Testis (tissue), 2 donors: ENCODE measurements at regions not wholly inside any gene's neighbourhood (a gene's known extent, or its start where the extent isn't known, plus 50 kb on each side); places are given as distances from the start of the nearest gene placed in this dataset.

Source experiments
- DNase-seq: peaks from one replicate; pipeline ENCODE4 v3.0.0-alpha.2; 2019
- H3K27ac ChIP-seq, 2 donors: fragments of 200-600 bp; sonication (generic); one replicate each; pipeline ENCODE4 v1.5.1; 2019
- H3K27me3 ChIP-seq: fragments of 200-600 bp; sonication (generic); one replicate; pipeline ENCODE4 v1.5.1; 2019
- H3K36me3 ChIP-seq: fragments of 200-600 bp; sonication (generic); one replicate; pipeline ENCODE4 v1.5.1; 2017; ENCODE audit warnings: low read depth; ENCODE audit errors: missing control alignments
- H3K4me1 ChIP-seq: fragments of 200-600 bp; sonication (generic); one replicate; pipeline ENCODE4 v1.5.1; 2019
- H3K4me3 ChIP-seq, 2 donors: fragments of 200-600 bp; sonication (generic); one replicate each; pipeline ENCODE4 v1.5.1; 2017 to 2019
- H3K9me3 ChIP-seq: fragments of 200-600 bp; sonication (generic); one replicate; pipeline ENCODE4 v1.5.1; 2017
- CTCF ChIP-seq, 3 experiments: fragments of 450-650 bp in 2 of 3; fragments of 200-600 bp in 1 of 3; sonication (generic) in 1 of 3; IDR thresholded peaks; one replicate each; pipeline ENCODE4 v1.5.1; 2016 to 2019; ENCODE audit warnings: antibody characterized with exemption in 3 of 3, mild to moderate bottlenecking in 2 of 3, moderate library complexity in 1 of 3
- POLR2A ChIP-seq: fragments of 450-650 bp; IDR thresholded peaks from one replicate; pipeline ENCODE4 v1.6.1; 2017; ENCODE audit warnings: antibody characterized with exemption, mild to moderate bottlenecking, moderate library complexity
- WGBS, 2 donors: methylation state at CpG; one replicate each; pipeline ENCODE4 v1.1.5; 2018; 5-methylcytosine and 5-hydroxymethylcytosine counted together
- intact Hi-C: fragments of 100-400 bp; cut with DNase I; formaldehyde crosslinking; loops from one replicate; pipeline ENCODE4 v1.15.1; 2023; ENCODE audit warnings: low total_unique reads

- H3K4me3 ChIP-seq: no peak overlapping the region
- H3K4me1 ChIP-seq: no peaks in the 10 kb centered on the region
- DNase-seq: no peak
- intact Hi-C loops: no loop called here
- no peaks in the 10 kb centered on the region for H3K9me3 ChIP-seq
- 87 to 91% methylated on average over 2 of the region's 2 CpGs for WGBS, 2 donors
- TF ChIP-seq CTCF (IDR thresholded peaks at IDR 0.05) (no peak), POLR2A (no peak)
- no peaks in the 10 kb centered on the region for H3K27me3 ChIP-seq
- no peaks in the 10 kb centered on the region for H3K36me3 ChIP-seq
- no peak overlapping the region for H3K27ac ChIP-seq
These were observed 1350.2 kb downstream of the ZPLD1 start for GRCh38 chr3:103785017-103785416.

DNA sequence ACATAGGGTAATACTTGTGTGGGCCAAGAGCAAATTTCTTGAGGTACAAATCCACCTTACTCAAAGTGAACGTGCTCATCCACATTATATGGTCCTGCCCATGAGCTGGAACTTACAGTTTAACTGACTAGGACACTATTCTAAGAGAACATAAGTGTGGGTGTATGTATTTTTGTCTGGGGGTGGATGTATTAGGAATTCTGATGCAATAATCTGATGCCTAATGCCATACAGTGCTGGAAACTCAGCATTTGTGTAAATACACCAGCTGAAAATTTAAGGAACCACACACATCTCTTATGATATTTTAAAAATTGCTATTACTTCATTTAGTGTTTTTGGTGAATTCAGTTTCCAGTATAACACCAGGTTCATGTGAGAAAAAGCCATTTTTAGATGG lies 1350.7 kb downstream of the ZPLD1 start:
- Histone ChIP-seq H3K4me1 (no peaks in the 10 kb centered on the region), H3K9me3 (no peaks in the 10 kb centered on the region), H3K27ac (no peak overlapping the region), H3K4me3 (no peak overlapping the region), H3K27me3 (no peaks in the 10 kb centered on the region), H3K36me3 (no peaks in the 10 kb centered on the region)
- 86 to 92% methylated on average over 1 of the region's 1 CpG for WGBS, 2 donors
- intact Hi-C loops: no loop called here
- TF ChIP-seq CTCF (IDR thresholded peaks at IDR 0.05) (no peak), POLR2A (no peak)
- DNase-seq: no peak

DNA sequence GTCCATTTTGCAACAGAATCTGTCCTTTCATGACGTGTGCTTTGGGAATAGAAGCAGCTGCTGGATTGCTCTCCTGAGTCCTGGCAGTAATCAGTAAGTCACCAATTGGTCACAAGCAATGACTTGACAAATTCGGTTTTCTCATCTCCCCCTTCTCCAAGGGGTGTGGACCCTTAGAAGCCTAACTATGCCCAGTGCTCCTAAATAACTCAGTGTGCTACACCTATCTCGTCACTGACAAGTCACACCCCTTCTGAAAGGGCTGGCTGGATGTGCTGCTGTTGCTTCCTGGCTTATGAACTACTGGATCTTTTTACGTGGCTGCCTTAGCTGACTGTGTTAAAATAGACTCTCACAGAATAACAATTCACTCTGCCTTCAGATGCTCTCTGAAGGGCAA lies 1351.5 kb downstream of the ZPLD1 start:
- DNase-seq: no peak
- H3K4me3 ChIP-seq: no peak overlapping the region
- TF ChIP-seq POLR2A (no peak), CTCF (IDR thresholded peaks at IDR 0.05) (no peak)
- H3K9me3 ChIP-seq: no peaks in the 10 kb centered on the region
- H3K36me3 ChIP-seq: no peaks in the 10 kb centered on the region
- no peaks in the 10 kb centered on the region for H3K4me1 ChIP-seq
- no peaks in the 10 kb centered on the region for H3K27me3 ChIP-seq
- 26 to 35% methylated on average over 4 of the region's 4 CpGs for WGBS, 2 donors
- intact Hi-C loops: no loop called here
- H3K27ac ChIP-seq: no peak overlapping the region

GRCh38 chr3:103787164-103787871 lies 1352.5 kb downstream of the ZPLD1 start:
- TF ChIP-seq POLR2A (no peak), CTCF (IDR thresholded peaks at IDR 0.05) (no peak)
- WGBS, 2 donors: 77 to 89% methylated on average over 3 of the region's 3 CpGs

DNA sequence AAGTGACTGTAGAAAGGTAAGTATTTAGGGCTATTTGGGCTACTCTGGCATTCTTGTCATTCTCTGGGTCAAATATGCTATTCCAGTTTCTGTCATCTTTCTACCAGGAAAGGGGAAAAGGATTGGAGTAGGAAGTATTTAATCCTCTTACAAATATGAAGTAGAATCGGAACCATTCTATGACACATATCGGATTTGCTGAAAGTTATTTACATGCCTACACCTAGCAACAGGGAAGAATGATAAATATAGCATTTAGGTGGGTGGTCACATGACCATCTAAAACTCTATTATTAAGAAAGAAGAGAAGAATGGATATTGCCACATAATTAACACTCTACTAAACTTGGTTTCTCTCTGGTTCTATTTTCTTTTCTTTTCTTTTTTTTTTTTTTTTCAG lies 1353.1 kb downstream of the ZPLD1 start:
- Histone ChIP-seq H3K4me3 (no peak overlapping the region), H3K4me1 (no peaks in the 10 kb centered on the region), H3K27me3 (no peaks in the 10 kb centered on the region), H3K36me3 (no peaks in the 10 kb centered on the region), H3K27ac (no peak overlapping the region), H3K9me3 (no peaks in the 10 kb centered on the region)
- TF ChIP-seq POLR2A (no peak), CTCF (IDR thresholded peaks at IDR 0.05) (no peak)
- no peak for DNase-seq
- WGBS, 2 donors: 93 to 97% methylated on average over 2 of the region's 2 CpGs
- intact Hi-C loops: no loop called here

More at GRCh38 chr3:103787164-103787871, 1352.5 kb downstream of the ZPLD1 start:
- no peaks in the 10 kb centered on the region for H3K9me3 ChIP-seq
- DNase-seq: no peak
- no peak overlapping the region for H3K27ac ChIP-seq
- no peaks in the 10 kb centered on the region for H3K36me3 ChIP-seq
- no peaks in the 10 kb centered on the region for H3K4me1 ChIP-seq
- intact Hi-C loops: no loop called here
- no peaks in the 10 kb centered on the region for H3K27me3 ChIP-seq
- no peak overlapping the region for H3K4me3 ChIP-seq
